HPDE6-E6E7 (cell line): ENCODE measurements at regions not wholly inside any gene's neighbourhood (a gene's known extent, or its start where the extent isn't known, plus 50 kb on each side); places are given as distances from the start of the nearest gene placed in this dataset.
"Not testable (repeated sequence)": the region's sequence is repeated elsewhere in the genome, so short reads cannot be mapped to it uniquely, and the experiment has no call there.

Experiments
- DNase-seq: peaks from one replicate; pipeline ENCODE4 v3.0.0; 2011; ENCODE audit warnings: missing footprints; ENCODE audit errors: extremely low spot score

- DNase-seq, result no peak
These were observed 287.9 kb upstream of the DEFB112 start for GRCh38 chr6:50337532-50338122.

GRCh38 chr6:50353603-50354002 lies 303.9 kb upstream of the DEFB112 start:
- no peak for DNase-seq

DNA sequence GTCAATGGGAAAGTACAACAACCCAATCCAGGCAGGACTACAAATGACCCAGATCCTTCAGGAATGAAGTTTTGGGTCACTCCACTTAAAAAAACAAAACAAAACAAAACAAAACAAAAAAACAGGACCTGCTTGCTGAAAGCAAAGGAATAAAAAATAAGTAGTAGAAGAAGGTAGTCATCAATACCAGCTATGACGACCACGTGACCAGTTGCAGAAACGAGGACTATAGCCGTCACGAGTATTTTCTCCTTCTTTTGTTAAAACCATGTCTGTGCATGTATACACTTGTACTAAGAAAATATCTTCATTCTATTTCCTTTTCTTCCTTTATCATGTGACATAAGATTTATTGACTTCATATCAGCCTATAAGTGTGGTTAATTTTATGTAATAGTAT lies 308.4 kb upstream of the DEFB112 start:
- DNase-seq, result no peak

DNA sequence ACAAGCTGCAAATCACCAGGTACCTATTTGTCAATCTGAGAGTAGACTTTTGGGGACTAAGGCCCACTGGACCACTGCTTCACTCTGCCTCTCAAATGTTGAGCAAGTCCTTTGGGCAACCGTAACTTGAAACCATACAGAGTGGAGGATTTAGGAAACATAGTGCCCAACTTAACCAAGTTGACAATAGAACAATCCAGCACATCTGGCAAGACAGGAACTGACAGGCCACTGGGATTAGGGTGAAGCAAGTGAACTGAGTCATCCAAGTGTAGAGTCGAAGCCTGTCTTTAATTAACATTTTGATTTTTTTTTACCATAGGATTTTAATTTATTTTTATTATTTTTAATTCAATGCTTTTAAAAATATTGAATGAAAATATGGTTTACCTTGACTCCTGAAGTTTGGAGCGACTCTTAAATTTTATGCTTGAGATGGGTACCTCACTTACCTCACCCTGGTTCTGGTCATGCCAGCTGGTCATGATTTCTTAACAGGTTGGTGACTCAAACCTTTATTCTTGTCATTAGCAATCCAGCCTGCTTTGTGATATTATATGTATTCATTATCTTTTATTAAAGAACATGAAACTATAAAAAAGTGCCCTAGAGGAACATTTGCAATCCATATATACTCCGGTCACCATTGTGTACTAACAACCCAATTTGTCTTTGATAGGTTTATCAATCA lies 312.1 kb upstream of the DEFB112 start:
- no peak for DNase-seq

- DNase-seq, result no peak
These were observed 313.0 kb upstream of the DEFB112 start for GRCh38 chr6:50362706-50363105.

DNA sequence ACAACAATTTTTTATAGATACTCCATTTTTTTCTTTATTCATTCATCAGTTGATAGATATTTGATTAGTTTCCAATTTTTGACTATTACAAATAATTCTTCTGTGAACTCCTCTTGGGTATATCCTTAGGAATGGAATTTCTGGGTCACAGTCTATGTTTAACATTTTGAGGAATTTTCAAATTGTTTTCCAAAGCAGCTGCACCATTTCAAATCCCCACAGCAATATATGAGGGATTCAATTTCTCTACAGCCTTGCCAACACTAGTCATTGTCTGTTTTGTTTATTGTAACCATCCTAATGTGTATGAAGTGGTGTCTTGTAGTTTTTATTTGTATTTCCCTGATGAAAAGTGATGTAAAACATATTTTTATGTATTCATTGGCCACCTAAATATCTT lies 320.3 kb upstream of the DEFB112 start:
- DNase-seq, result no peak

DNA sequence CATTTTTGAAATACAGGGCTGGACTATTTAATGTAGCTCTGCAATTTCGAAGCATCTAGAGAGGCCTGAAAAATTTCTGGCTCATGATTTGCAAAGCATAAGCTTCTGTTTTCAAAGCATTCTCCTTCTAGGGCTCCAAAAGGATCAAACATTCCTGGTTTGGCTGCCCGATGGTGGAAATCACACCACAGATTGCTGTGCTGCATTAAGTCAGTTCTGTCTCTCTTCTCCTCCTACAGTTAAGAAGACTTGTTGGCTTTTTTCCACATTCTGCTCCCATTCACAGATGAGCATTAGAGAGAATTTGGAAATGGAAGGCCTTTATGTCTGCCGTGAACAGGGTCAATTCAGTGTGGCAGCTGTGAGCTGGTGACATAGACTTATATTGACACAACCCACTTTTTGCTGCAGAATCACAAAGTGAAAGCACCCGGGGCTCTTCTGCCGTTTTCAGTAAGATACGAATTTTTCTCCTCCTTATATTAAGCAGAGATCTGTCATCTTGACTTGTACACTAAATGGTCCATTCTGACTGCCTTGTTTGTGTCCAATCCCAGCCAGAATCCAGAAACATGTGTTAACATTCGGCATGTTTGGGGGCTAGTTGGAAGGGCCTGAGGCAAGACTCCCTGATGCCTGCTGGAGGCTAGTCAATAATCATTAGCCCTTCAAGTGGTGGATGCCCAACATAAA lies 330.8 kb upstream of the DEFB112 start:
- DNase-seq, result no peak

- DNase-seq, result no peak
These were observed 331.3 kb upstream of the DEFB112 start for GRCh38 chr6:50381099-50381415.

DNA sequence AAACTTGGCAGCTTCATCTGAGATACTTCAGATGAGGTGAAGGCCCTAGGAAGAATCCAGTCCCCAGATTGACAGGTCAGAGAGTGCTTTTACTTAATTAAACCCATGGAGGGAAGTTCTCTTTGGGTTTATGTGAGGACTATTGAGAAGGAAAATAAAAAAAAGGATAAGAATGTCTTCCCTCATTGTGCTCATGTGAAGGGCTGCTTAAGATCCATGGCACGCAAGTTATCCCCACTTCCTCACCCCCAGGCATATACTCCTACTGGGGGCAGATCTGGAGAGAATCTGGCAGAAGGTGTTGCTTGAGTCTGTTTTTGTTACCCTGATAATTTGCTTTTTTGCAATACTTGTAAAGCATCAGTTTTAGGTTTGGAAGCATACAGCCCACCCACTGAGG lies 322.9 kb upstream of the TFAP2D start:
- DNase-seq, result no peak

- DNase-seq, result not testable (repeated sequence)
These were observed 319.2 kb upstream of the TFAP2D start for GRCh38 chr6:50394139-50394538.

- no peak for DNase-seq
These were observed 308.7 kb upstream of the TFAP2D start for GRCh38 chr6:50404643-50405042.

- no peak for DNase-seq
These were observed 302.7 kb upstream of the TFAP2D start for GRCh38 chr6:50410579-50410978.

- DNase-seq, result not testable (repeated sequence)
These were observed 292.3 kb upstream of the TFAP2D start for GRCh38 chr6:50421041-50421440.

GRCh38 chr6:50427267-50427666 lies 286.1 kb upstream of the TFAP2D start:
- DNase-seq, result no peak

DNA sequence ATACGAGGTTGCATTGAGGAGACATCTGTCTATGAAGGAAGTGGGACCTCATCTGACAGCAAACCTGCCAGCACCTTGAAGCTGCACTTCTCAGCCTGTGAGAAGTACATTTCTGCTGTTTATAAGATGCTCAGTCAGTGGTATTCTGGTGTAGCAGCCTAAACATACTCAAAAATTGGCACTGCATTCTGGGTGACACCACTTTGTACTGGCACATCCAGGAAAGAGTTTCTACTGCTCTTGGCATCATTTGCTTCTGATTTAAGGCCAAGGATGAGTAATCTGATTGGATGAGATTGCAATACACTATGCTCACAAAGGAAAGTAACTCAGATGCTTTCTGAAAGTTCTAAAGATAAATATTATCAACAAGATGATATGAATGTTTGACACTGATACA lies 275.4 kb upstream of the TFAP2D start:
- DNase-seq, result no peak

GRCh38 chr6:50442531-50443040 lies 270.7 kb upstream of the TFAP2D start:
- DNase-seq, result no peak

GRCh38 chr6:50443144-50443543 lies 270.2 kb upstream of the TFAP2D start:
- DNase-seq, result no peak

- DNase-seq, result no peak
These were observed 264.2 kb upstream of the TFAP2D start for GRCh38 chr6:50449128-50449527.

GRCh38 chr6:50451826-50452400 lies 261.4 kb upstream of the TFAP2D start:
- DNase-seq, result no peak

- no peak for DNase-seq
These were observed 258.3 kb upstream of the TFAP2D start for GRCh38 chr6:50455029-50455428.

DNA sequence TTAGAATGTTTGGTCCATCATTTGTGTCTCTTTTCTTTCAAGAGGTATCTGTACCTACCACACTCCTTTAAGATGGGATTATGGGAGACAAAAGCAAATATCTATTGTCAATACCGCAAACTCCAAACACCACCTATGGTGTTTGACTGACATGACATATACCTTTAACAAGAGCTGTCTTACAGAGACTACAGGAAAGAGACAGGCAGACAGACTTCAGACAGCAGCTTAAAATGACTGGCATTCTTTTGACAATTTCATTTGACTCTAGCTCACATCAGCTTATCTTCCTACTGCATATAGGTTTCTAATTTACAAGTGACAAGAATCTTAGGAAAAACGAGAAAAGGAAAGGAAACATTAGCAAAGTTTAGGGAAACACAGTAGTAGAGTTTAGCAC lies 256.0 kb upstream of the TFAP2D start:
- no peak for DNase-seq

DNA sequence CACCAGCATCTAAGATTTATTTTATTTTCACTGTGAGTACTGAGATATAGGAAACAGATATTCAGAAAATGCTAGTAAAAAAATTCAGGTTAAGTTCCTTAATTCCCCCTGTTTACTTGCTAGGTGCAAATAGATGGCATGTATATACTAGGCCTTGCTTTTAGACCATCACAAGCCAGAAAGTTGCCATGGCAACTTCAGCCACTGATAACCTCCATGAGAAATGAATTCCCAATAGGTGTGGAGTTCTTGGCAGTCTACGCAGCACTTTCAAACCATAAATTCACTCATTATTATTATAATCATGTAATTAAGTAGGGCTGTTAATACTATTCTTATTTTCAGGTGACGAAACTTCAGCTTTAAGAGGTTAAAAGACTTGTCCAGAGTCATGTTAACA lies 251.6 kb upstream of the TFAP2D start:
- DNase-seq, result no peak

DNA sequence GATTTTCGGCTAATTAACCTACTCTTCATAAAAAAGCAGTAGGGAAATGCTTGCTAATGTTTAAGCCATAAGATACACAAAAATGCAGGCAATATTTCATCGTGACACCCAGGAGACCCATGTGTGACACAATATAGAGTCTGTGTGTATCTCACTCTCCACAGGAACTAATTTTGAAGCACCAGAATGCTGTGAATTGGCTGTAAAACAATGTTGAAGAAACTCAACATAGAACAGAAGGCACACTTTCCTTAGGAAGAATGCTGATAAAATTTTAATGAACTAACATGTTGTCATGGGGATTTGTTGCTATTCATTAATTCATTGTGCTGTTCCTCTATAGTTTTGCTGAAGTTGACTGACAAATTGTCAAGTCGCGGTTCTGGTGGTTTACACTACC lies 249.4 kb upstream of the TFAP2D start:
- DNase-seq, result no peak
